Liver (tissue), 3 donors: ENCODE measurements at regions not wholly inside any gene's neighbourhood (a gene's known extent, or its start where the extent isn't known, plus 50 kb on each side); places are given as distances from the start of the nearest gene placed in this dataset.

Experiments
- EGR1 ChIP-seq, 2 donors: IDR thresholded peaks; 2 replicates each; pipeline ENCODE4 v1.6.1; 2016 to 2018; ENCODE audit warnings: antibody characterized with exemption in 2 of 2, low read depth in 2 of 2
- FOXA1 ChIP-seq: IDR thresholded peaks from 2 replicates; pipeline ENCODE4 v1.6.1; 2016; ENCODE audit warnings: antibody characterized with exemption
- GABPA ChIP-seq, 2 donors: IDR thresholded peaks in 1 of 2; conservative IDR thresholded peaks in 1 of 2; 2 replicates each; pipeline ENCODE4 v1.6.1; 2016; ENCODE audit warnings: antibody characterized with exemption in 2 of 2, mild to moderate bottlenecking in 1 of 2, moderate library complexity in 1 of 2
- HNF4A ChIP-seq, 2 donors: conservative IDR thresholded peaks; 2 replicates each; pipeline ENCODE4 v1.6.1; 2016; ENCODE audit warnings: antibody characterized with exemption in 2 of 2, mild to moderate bottlenecking in 2 of 2
- NR2F2 ChIP-seq: IDR thresholded peaks from 2 replicates; pipeline ENCODE4 v1.6.1; 2016; ENCODE audit warnings: antibody characterized with exemption
- RXRA ChIP-seq, 2 donors: IDR thresholded peaks; 2 replicates each; pipeline ENCODE4 v1.6.1; 2017 to 2018; ENCODE audit warnings: antibody characterized with exemption in 2 of 2, mild to moderate bottlenecking in 1 of 2
- SP1 ChIP-seq: IDR thresholded peaks from 2 replicates; pipeline ENCODE4 v1.6.1; 2018; ENCODE audit warnings: antibody characterized with exemption, mild to moderate bottlenecking
- TAF1 ChIP-seq: conservative IDR thresholded peaks from 2 replicates; pipeline ENCODE4 v1.6.1; 2016; ENCODE audit warnings: antibody characterized with exemption, mild to moderate bottlenecking
- YY1 ChIP-seq: IDR thresholded peaks from 2 replicates; pipeline ENCODE4 v1.6.1; 2016; ENCODE audit warnings: antibody characterized with exemption, mild to moderate bottlenecking
- TF ChIP-seq, protein P1 (sequence below): fragments of 150-350 bp; IDR thresholded peaks from 2 replicates; pipeline ENCODE4 v1.5.1; 2017; ENCODE audit warnings: improper control_type of control experiment, low read depth, low read length; ENCODE audit not compliant: missing input control
- TF ChIP-seq, protein P2 (sequence below): IDR thresholded peaks from 2 replicates; pipeline ENCODE4 v1.6.1; 2016; ENCODE audit warnings: antibody characterized with exemption
- TF ChIP-seq, protein P3 (sequence below): IDR thresholded peaks from 2 replicates; pipeline ENCODE4 v1.6.1; 2016; ENCODE audit warnings: antibody characterized with exemption
- TF ChIP-seq, protein P4 (sequence below): IDR thresholded peaks from 2 replicates; pipeline ENCODE4 v1.6.1; 2016; ENCODE audit warnings: antibody characterized with exemption
- donor health status: healthy.
- donor health status: healthy.

GRCh38 chr9:3150074-3150473 lies 306.2 kb upstream of the PUM3 start:
- TF ChIP-seq TAF1 (no peak), FOXA1 (no peak), YY1 (no peak), GABPA (IDR thresholded peaks at IDR 0.05 in 1 of 2, conservative IDR thresholded peaks at IDR 0.05 in 1 of 2) (no peak), SP1 (no peak), HNF4A (conservative IDR thresholded peaks at IDR 0.05) (no peak), EGR1 (IDR thresholded peaks at IDR 0.05; ENCODE audit: low read depth in 2 of 2) (no peak), NR2F2 (no peak), RXRA (IDR thresholded peaks at IDR 0.05) (no peak)
- TF ChIP-seq, protein P1, sequence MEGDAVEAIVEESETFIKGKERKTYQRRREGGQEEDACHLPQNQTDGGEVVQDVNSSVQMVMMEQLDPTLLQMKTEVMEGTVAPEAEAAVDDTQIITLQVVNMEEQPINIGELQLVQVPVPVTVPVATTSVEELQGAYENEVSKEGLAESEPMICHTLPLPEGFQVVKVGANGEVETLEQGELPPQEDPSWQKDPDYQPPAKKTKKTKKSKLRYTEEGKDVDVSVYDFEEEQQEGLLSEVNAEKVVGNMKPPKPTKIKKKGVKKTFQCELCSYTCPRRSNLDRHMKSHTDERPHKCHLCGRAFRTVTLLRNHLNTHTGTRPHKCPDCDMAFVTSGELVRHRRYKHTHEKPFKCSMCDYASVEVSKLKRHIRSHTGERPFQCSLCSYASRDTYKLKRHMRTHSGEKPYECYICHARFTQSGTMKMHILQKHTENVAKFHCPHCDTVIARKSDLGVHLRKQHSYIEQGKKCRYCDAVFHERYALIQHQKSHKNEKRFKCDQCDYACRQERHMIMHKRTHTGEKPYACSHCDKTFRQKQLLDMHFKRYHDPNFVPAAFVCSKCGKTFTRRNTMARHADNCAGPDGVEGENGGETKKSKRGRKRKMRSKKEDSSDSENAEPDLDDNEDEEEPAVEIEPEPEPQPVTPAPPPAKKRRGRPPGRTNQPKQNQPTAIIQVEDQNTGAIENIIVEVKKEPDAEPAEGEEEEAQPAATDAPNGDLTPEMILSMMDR = no peak
- TF ChIP-seq, protein P2, sequence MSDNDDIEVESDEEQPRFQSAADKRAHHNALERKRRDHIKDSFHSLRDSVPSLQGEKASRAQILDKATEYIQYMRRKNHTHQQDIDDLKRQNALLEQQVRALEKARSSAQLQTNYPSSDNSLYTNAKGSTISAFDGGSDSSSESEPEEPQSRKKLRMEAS = no peak
- TF ChIP-seq, protein P3, sequence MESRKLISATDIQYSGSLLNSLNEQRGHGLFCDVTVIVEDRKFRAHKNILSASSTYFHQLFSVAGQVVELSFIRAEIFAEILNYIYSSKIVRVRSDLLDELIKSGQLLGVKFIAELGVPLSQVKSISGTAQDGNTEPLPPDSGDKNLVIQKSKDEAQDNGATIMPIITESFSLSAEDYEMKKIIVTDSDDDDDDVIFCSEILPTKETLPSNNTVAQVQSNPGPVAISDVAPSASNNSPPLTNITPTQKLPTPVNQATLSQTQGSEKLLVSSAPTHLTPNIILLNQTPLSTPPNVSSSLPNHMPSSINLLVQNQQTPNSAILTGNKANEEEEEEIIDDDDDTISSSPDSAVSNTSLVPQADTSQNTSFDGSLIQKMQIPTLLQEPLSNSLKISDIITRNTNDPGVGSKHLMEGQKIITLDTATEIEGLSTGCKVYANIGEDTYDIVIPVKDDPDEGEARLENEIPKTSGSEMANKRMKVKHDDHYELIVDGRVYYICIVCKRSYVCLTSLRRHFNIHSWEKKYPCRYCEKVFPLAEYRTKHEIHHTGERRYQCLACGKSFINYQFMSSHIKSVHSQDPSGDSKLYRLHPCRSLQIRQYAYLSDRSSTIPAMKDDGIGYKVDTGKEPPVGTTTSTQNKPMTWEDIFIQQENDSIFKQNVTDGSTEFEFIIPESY = no peak
- TF ChIP-seq, protein P4, sequence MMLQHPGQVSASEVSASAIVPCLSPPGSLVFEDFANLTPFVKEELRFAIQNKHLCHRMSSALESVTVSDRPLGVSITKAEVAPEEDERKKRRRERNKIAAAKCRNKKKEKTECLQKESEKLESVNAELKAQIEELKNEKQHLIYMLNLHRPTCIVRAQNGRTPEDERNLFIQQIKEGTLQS = no peak
